Endothelial cell of umbilical vein (primary cell): ENCODE measurements at regions not wholly inside any gene's neighbourhood (a gene's known extent, or its start where the extent isn't known, plus 50 kb on each side); places are given as distances from the start of the nearest gene placed in this dataset.

Source experiments
- BruUV-seq: library from RNA; stranded (reverse); fragments of 400-500 nt; replicated peaks from 2 replicates; lab custom pipeline; 2021; lab: Mats Ljungman, UMichigan
- CTCF ChIA-PET: fragments of 300-600, 350-600 bp; sonication (Branson Sonifier 250); formaldehyde crosslinking; loops from one replicate; lab custom pipeline; 2021; ENCODE audit warnings: antibody characterized with exemption, inconsistent platforms; lab: Charles Lee
- POLR2A ChIA-PET: fragments of 300-600, 350-600 bp; sonication (Branson Sonifier 250); formaldehyde crosslinking; loops from one replicate; lab custom pipeline; 2021; ENCODE audit warnings: antibody characterized with exemption, inconsistent platforms; lab: Charles Lee
- DNase-seq: peaks from one replicate; pipeline ENCODE4 v3.0.0-alpha.2; 2011; ENCODE audit warnings: low read depth, low spot score
- FAIRE-seq: peaks from 2 replicates; lab custom pipeline; 2011; peaks lifted over from hg19 to GRCh38; lab: Jason Lieb, UNC
- H2AFZ ChIP-seq: 2 replicates; pipeline ENCODE4 v1.6.0; 2012; ENCODE audit warnings: low read depth, low read length, control low read depth, inconsistent platforms
- H3K27ac ChIP-seq: 2 replicates; pipeline ENCODE4 v1.5.1; 2011; ENCODE audit warnings: low read depth, mild to moderate bottlenecking, control low read depth, low read length, moderate library complexity; ENCODE audit not compliant: insufficient read depth
- H3K27me3 ChIP-seq, 2 experiments: 2 replicates each; pipeline versions ENCODE4 v1.6.0 to v1.6.1; 2011; ENCODE audit warnings: low read length in 2 of 2, mixed read lengths in 1 of 2; ENCODE audit not compliant: control insufficient read depth in 2 of 2, insufficient read depth in 2 of 2
- H3K36me3 ChIP-seq, 2 experiments: 2 replicates in 1 of 2; 3 replicates in 1 of 2; pipeline ENCODE4 v1.5.1; 2011; ENCODE audit warnings: low read length in 2 of 2, mild to moderate bottlenecking in 1 of 2, moderate library complexity in 1 of 2; ENCODE audit not compliant: control insufficient read depth in 2 of 2, insufficient read depth in 2 of 2; ENCODE audit errors: extremely low read depth in 1 of 2
- H3K4me1 ChIP-seq: 3 replicates; pipeline ENCODE4 v1.5.1; 2011; ENCODE audit warnings: mild to moderate bottlenecking, low read length; ENCODE audit not compliant: control insufficient read depth, insufficient read depth; ENCODE audit errors: extremely low read depth
- H3K4me2 ChIP-seq: 2 replicates; pipeline ENCODE4 v1.6.1; 2011; ENCODE audit warnings: low read length, control low read depth, mixed read lengths; ENCODE audit not compliant: insufficient read depth
- H3K4me3 ChIP-seq, 3 experiments: fragments of 200-600 bp in 1 of 3; sonication (generic), shearing (Covaris generic) in 1 of 3; replicated peaks in 1 of 3; 2 replicates each; pipeline ENCODE4 v1.5.1; 2011 to 2016; ENCODE audit warnings: control low read depth in 3 of 3, low read length in 3 of 3, mild to moderate bottlenecking in 2 of 3, inconsistent platforms in 1 of 3, low read depth in 1 of 3, moderate library complexity in 1 of 3; ENCODE audit not compliant: insufficient read depth in 1 of 3
- H3K79me2 ChIP-seq: 2 replicates; pipeline ENCODE4 v1.6.0; 2012; ENCODE audit warnings: low read length, inconsistent platforms; ENCODE audit not compliant: control insufficient read depth, insufficient read depth
- H3K9ac ChIP-seq: replicated peaks from 2 replicates; pipeline ENCODE3; 2011; ENCODE audit warnings: low read length, control low read depth; ENCODE audit not compliant: insufficient read depth; ENCODE audit errors: extremely low read depth
- H3K9me1 ChIP-seq: replicated peaks from 3 replicates; pipeline ENCODE4 v1.6.0; 2011; ENCODE audit warnings: mild to moderate bottlenecking, low read length; ENCODE audit not compliant: control insufficient read depth, insufficient read depth; ENCODE audit errors: extremely low read depth
- H3K9me3 ChIP-seq: replicated peaks from 2 replicates; pipeline ENCODE4 v1.5.1; 2012; ENCODE audit warnings: low read length, inconsistent platforms; ENCODE audit not compliant: control insufficient read depth, insufficient read depth
- H4K20me1 ChIP-seq: replicated peaks from 2 replicates; pipeline ENCODE3; 2011; ENCODE audit warnings: mild to moderate bottlenecking, low read length; ENCODE audit not compliant: control insufficient read depth, insufficient read depth; ENCODE audit errors: extremely low read depth
- CTCF ChIP-seq, 2 donors: IDR thresholded peaks; 1 replicate in 1 of 2; 2 replicates in 1 of 2; pipeline ENCODE4 v1.5.1; 2011; ENCODE audit warnings: low read length in 2 of 2, mild to moderate bottlenecking in 2 of 2, moderate library complexity in 2 of 2, control low read depth in 1 of 2, inconsistent platforms in 1 of 2, low read depth in 1 of 2; ENCODE audit not compliant: insufficient read depth in 1 of 2; ENCODE audit errors: extremely low read depth in 1 of 2
- EZH2 ChIP-seq: IDR thresholded peaks from 2 replicates; pipeline ENCODE4 v1.6.1; 2012; ENCODE audit warnings: borderline replicate concordance, low read depth, mild to moderate bottlenecking, moderate library complexity, low read length, inconsistent platforms; ENCODE audit not compliant: severe bottlenecking
- FOS ChIP-seq: IDR thresholded peaks from 2 replicates; pipeline ENCODE4 v1.6.1; 2011; ENCODE audit warnings: mild to moderate bottlenecking, low read length, moderate library complexity, borderline replicate concordance; ENCODE audit not compliant: insufficient read depth
- GATA2 ChIP-seq: IDR thresholded peaks from 2 replicates; pipeline ENCODE4 v1.7.0; 2011; ENCODE audit warnings: low read depth, mild to moderate bottlenecking, moderate library complexity, mixed read lengths, low read length; ENCODE audit not compliant: insufficient read length, insufficient read depth
- JUN ChIP-seq: IDR thresholded peaks from 2 replicates; pipeline ENCODE4 v1.6.1; 2011; ENCODE audit warnings: borderline replicate concordance, low read depth; ENCODE audit not compliant: insufficient read length, insufficient read depth
- MAX ChIP-seq: IDR thresholded peaks from 2 replicates; pipeline ENCODE4 v1.6.1; 2011; ENCODE audit not compliant: insufficient read depth, insufficient read length
- MYC ChIP-seq: IDR thresholded peaks from one replicate; pipeline ENCODE4 v1.6.1; 2011; ENCODE audit warnings: mild to moderate bottlenecking, low read depth, low read length
- POLR2A ChIP-seq: IDR thresholded peaks from 2 replicates; pipeline ENCODE4 v1.6.1; 2012; ENCODE audit warnings: low read depth, mild to moderate bottlenecking, control low read depth, low read length
- POLR2AphosphoS5 ChIP-seq: IDR thresholded peaks from 2 replicates; pipeline ENCODE4 v1.6.1; 2012; ENCODE audit warnings: low read depth, mild to moderate bottlenecking, control low read depth, low read length, moderate library complexity; ENCODE audit not compliant: insufficient read depth
- dilution Hi-C: fragments of 300-500 bp; cut with MboI; formaldehyde crosslinking; loops from one replicate; pipeline ENCODE4 v1.15.0; 2019; ENCODE audit warnings: low sequenced_read_pairs; ENCODE audit not compliant: extremely low pct_ligation_motif_present
- intact Hi-C: fragments of 100-400 bp; cut with micrococcal nuclease; formaldehyde crosslinking; loops from one replicate; pipeline ENCODE4 v1.10.0; 2022

GRCh38 chr22:49570032-49570848 lies 257.4 kb downstream of the BRD1 start:
- dilution Hi-C loops, result no loop called here

More at GRCh38 chr22:49570032-49570848, 257.4 kb downstream of the BRD1 start:
- Histone ChIP-seq H3K36me3 (no peaks in the 10 kb centered on the region), H3K27ac (no peak overlapping the region), H3K9ac (no peak overlapping the region), H3K9me3 (peaks cover 1% of the 10 kb centered on the region), H3K4me3 (no peak overlapping the region), H4K20me1 (no peaks in the 10 kb centered on the region), H3K27me3 (no peaks in the 10 kb centered on the region), H3K79me2 (no peaks in the 10 kb centered on the region), H3K4me1 (no peaks in the 10 kb centered on the region), H3K9me1 (no peaks in the 10 kb centered on the region), H2AFZ (no peak overlapping the region), H3K4me2 (no peak overlapping the region)
- ChIA-PET POLR2A (no interaction called here), CTCF (no interaction called here)
- intact Hi-C loops, result no loop called here
- FAIRE-seq (no peak), DNase-seq (no peak)
- TF ChIP-seq MAX (no peak), POLR2A (no peak), FOS (no peak), MYC (no peak), CTCF (IDR thresholded peaks at IDR 0.05; ENCODE audit: extremely low read depth in 1 of 2, insufficient read depth in 1 of 2, low read depth in 1 of 2, low read length in 2 of 2) (no peak), POLR2AphosphoS5 (no peak), GATA2 (no peak), JUN (no peak), EZH2 (no peak)
- BruUV-seq, result no TSS peak
